ENCODE measurements at regions not wholly inside any gene's neighbourhood (a gene's known extent, or its start where the extent isn't known, plus 50 kb on each side); places are given as distances from the start of the nearest gene placed in this dataset.

GRCh38 chr12:62098132-62098531 is 162.1 kb upstream of the USP15 start:
- no peak for TF ChIP-seq POLR2AphosphoS5 (IDR thresholded peaks at IDR 0.05; ENCODE audit: low read depth, low read length)
- TF ChIP-seq POLR2A (IDR thresholded peaks at IDR 0.05; ENCODE audit: low read depth, low read length): no peak
- TF ChIP-seq SPI1 (IDR thresholded peaks at IDR 0.05; ENCODE audit: low read depth, low read length): no peak
- TF ChIP-seq TAF1 (IDR thresholded peaks at IDR 0.05; ENCODE audit: low read depth, low read length): no peak
- no peak for TF ChIP-seq POU2F2 (IDR thresholded peaks at IDR 0.05; ENCODE audit: low read depth, low read length)
- no peak for TF ChIP-seq PAX5 (IDR thresholded peaks at IDR 0.05; ENCODE audit: insufficient read depth, low read length, severe bottlenecking)
